ENCODE measurements at regions not wholly inside any gene's neighbourhood (a gene's known extent, or its start where the extent isn't known, plus 50 kb on each side); places are given as distances from the start of the nearest gene placed in this dataset.

DNA sequence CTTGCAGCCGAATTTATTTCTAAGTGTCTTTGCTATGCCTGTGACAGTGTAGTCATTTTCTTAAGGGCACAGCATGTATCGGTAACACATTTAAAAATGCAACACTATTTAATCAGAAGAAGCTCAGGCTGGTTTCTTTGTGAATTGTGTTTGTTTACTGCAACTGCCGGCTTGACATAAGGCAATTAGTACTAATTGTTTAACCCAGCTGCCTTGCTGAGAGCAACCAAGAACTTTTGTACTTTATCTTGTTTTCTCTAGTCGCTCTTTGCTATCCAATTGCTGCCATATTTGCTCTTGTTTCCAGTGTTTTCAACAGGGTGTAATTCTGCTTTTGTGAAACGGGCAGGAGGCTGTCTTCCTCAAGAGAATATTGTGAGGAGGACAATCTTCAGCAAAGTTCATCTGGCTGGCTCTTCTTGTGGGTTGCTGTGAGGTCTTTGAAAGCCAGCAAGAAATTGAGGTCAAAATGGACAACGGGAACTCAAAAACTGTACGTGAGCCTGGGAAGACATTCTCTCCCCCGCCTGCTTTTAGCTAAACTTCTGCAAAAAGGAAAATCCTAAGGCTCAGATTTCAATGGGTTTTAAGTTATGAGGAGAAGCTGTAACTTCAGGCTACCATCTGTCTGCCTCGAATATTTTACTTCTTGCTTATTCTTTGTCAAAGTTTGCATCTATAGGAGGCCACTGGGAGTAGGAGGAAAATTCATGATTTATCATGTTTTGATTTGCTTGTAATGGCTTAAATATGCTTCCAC lies 75.8 kb upstream of the TSHZ3 start:
- H3K27ac Mint-ChIP-seq (ENCODE audit: low read depth, unreplicated experiment), result no peak overlapping the region
- H3K4me1 Mint-ChIP-seq (ENCODE audit: insufficient read depth, unreplicated experiment), result no peaks in the 10 kb centered on the region
- H3K36me3 Mint-ChIP-seq (ENCODE audit: insufficient read depth, unreplicated experiment), result peaks cover 7% of the 10 kb centered on the region
- ChIA-PET POLR2A (no interaction called here), CTCF (no interaction called here)
- intact Hi-C loops (cut with micrococcal nuclease), result no loop called here
- H3K27me3 Mint-ChIP-seq (ENCODE audit: insufficient read depth, unreplicated experiment), result no peaks in the 10 kb centered on the region
- H3K9me3 Mint-ChIP-seq (ENCODE audit: unreplicated experiment), result peaks cover 12% of the 10 kb centered on the region
- H3K4me3 Mint-ChIP-seq (ENCODE audit: unreplicated experiment), result no peak overlapping the region
- DNase-seq (ENCODE audit: unreplicated experiment), result no peak
- TF ChIP-seq, protein P1, sequence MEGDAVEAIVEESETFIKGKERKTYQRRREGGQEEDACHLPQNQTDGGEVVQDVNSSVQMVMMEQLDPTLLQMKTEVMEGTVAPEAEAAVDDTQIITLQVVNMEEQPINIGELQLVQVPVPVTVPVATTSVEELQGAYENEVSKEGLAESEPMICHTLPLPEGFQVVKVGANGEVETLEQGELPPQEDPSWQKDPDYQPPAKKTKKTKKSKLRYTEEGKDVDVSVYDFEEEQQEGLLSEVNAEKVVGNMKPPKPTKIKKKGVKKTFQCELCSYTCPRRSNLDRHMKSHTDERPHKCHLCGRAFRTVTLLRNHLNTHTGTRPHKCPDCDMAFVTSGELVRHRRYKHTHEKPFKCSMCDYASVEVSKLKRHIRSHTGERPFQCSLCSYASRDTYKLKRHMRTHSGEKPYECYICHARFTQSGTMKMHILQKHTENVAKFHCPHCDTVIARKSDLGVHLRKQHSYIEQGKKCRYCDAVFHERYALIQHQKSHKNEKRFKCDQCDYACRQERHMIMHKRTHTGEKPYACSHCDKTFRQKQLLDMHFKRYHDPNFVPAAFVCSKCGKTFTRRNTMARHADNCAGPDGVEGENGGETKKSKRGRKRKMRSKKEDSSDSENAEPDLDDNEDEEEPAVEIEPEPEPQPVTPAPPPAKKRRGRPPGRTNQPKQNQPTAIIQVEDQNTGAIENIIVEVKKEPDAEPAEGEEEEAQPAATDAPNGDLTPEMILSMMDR (IDR thresholded peaks at IDR 0.05; ENCODE audit: unreplicated experiment), result no peak
- no TSS peak for BruUV-seq (replicated peaks)

DNA sequence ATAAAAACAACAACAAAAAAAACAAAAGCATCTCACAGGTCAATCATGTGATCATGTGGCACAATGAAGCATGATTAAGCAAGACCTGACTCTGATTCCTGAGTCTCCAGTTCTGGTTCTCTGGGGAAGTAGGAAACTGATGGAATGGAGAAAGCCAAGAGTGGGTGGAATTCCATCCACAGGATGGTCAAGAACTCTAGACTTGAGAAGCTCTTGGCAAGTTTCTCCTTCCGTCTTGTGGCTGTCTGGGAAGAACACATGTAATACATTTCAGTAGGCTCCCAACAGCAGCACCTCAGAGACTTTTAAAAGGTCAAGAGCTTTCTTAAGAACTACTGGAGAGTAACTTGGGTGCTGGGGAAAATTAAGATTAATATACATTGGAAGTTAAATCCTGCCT lies 78.6 kb upstream of the TSHZ3 start:
- peaks cover 7% of the 10 kb centered on the region for H3K36me3 Mint-ChIP-seq (ENCODE audit: insufficient read depth, unreplicated experiment)
- CTCF ChIA-PET, result no interaction called here
- H3K4me1 Mint-ChIP-seq (ENCODE audit: insufficient read depth, unreplicated experiment), result no peaks in the 10 kb centered on the region
- POLR2A ChIA-PET, result no interaction called here
- no TSS peak for BruUV-seq (replicated peaks)
- TF ChIP-seq, protein P1 (IDR thresholded peaks at IDR 0.05; ENCODE audit: unreplicated experiment), result no peak
- H3K27me3 Mint-ChIP-seq (ENCODE audit: insufficient read depth, unreplicated experiment), result no peaks in the 10 kb centered on the region
- peaks cover 14% of the 10 kb centered on the region for H3K9me3 Mint-ChIP-seq (ENCODE audit: unreplicated experiment)
- H3K4me3 Mint-ChIP-seq (ENCODE audit: unreplicated experiment), result no peak overlapping the region
- DNase-seq (ENCODE audit: unreplicated experiment), result no peak
- intact Hi-C loops (cut with micrococcal nuclease), result no loop called here
- H3K27ac Mint-ChIP-seq (ENCODE audit: low read depth, unreplicated experiment), result no peak overlapping the region

DNA sequence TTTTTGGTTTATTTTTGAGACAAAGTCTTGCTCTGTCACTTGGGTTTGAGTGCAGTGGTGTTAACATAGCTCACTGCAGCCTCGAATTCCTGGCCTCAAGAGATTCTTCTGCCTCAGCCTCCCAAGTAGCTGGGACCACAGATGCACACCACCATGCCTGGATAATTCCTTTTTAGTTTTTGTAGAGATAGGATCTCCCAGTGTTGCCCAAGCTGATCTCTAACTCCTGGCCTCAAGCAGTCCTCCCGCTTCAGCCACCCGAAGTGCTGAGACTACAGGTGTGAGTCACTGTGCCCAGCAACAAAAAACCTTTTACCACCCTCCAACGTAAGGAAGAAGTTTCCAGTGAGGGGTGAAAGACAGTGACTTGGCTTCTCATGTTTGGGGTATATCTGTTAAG lies 81.1 kb upstream of the TSHZ3 start:
- no peak overlapping the region for H3K4me3 Mint-ChIP-seq (ENCODE audit: unreplicated experiment)
- POLR2A ChIA-PET, result no interaction called here
- no peak overlapping the region for H3K27ac Mint-ChIP-seq (ENCODE audit: low read depth, unreplicated experiment)
- BruUV-seq (replicated peaks), result no TSS peak
- CTCF ChIA-PET, result interaction anchor here (0.6 kb wide), 1 partner anchor 434 kb away, joined by 3 read pairs; no protein-coding TSS in a partner anchor
- H3K27me3 Mint-ChIP-seq (ENCODE audit: insufficient read depth, unreplicated experiment), result no peaks in the 10 kb centered on the region
- no peaks in the 10 kb centered on the region for H3K4me1 Mint-ChIP-seq (ENCODE audit: insufficient read depth, unreplicated experiment)
- intact Hi-C loops (cut with micrococcal nuclease), result no loop called here
- DNase-seq (ENCODE audit: unreplicated experiment), result no peak
- H3K9me3 Mint-ChIP-seq (ENCODE audit: unreplicated experiment), result peaks cover 25% of the 10 kb centered on the region
- H3K36me3 Mint-ChIP-seq (ENCODE audit: insufficient read depth, unreplicated experiment), result peaks cover 3% of the 10 kb centered on the region
- TF ChIP-seq, protein P1 (IDR thresholded peaks at IDR 0.05; ENCODE audit: unreplicated experiment), result no peak

DNA sequence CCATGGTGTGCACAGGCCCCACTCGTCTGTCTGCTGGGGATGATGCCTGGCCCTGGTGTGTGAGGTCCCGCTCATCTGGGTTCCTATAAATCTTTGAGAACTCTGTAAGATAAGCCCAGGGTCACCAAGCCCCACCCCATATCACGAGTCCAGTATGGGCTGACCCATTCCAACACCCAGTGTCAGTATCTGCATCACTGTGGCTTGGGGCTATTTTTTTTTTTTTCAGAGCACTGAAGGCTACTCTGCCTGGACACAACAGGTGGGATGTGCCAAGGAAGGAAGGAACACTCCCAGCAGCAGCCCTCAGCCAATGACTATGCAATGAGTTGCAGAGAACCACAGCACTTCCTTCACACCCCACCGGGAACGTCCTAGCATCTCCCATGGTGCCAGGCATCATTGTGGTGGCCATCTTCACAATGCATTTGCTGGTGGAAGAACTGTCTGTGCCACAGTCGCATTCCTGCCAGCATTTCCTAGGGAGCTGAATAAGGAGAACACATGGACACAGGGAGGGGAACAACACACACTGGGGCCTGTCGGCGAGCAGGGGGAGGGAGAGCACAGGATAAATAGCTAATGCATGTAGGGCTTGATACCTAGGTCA lies 83.1 kb upstream of the TSHZ3 start:
- intact Hi-C loops (cut with micrococcal nuclease), result no loop called here
- no TSS peak for BruUV-seq (replicated peaks)
- no peak overlapping the region for H3K4me3 Mint-ChIP-seq (ENCODE audit: unreplicated experiment)
- no peaks in the 10 kb centered on the region for H3K27me3 Mint-ChIP-seq (ENCODE audit: insufficient read depth, unreplicated experiment)
- peaks cover 36% of the 10 kb centered on the region for H3K9me3 Mint-ChIP-seq (ENCODE audit: unreplicated experiment)
- TF ChIP-seq, protein P1 (IDR thresholded peaks at IDR 0.05; ENCODE audit: unreplicated experiment), result no peak
- H3K4me1 Mint-ChIP-seq (ENCODE audit: insufficient read depth, unreplicated experiment), result no peaks in the 10 kb centered on the region
- POLR2A ChIA-PET, result no interaction called here
- no peak overlapping the region for H3K27ac Mint-ChIP-seq (ENCODE audit: low read depth, unreplicated experiment)
- CTCF ChIA-PET, result no interaction called here
- no peak for DNase-seq (ENCODE audit: unreplicated experiment)
- no peaks in the 10 kb centered on the region for H3K36me3 Mint-ChIP-seq (ENCODE audit: insufficient read depth, unreplicated experiment)
